Mesothelial cell of epicardium (in vitro differentiated cells): ENCODE measurements at regions not wholly inside any gene's neighbourhood (a gene's known extent, or its start where the extent isn't known, plus 50 kb on each side); places are given as distances from the start of the nearest gene placed in this dataset.

Experiments
- DNase-seq, 2 experiments: peaks; one replicate each; pipeline ENCODE4 v3.0.0; 2021; ENCODE audit warnings: low spot score in 2 of 2; ENCODE audit not compliant: unreplicated experiment in 2 of 2
- H3K27ac Mint-ChIP-seq: 2 replicates; pipeline ENCODE4 v1.8.0; 2021; ENCODE audit warnings: mixed read lengths
- H3K27me3 Mint-ChIP-seq: 2 replicates; pipeline ENCODE4 v1.8.0; 2021; ENCODE audit warnings: low read depth, mixed read lengths
- H3K36me3 Mint-ChIP-seq: 2 replicates; pipeline ENCODE4 v1.8.0; 2021; ENCODE audit warnings: mixed read lengths
- H3K4me1 Mint-ChIP-seq: 2 replicates; pipeline ENCODE4 v1.8.0; 2021; ENCODE audit warnings: mixed read lengths
- H3K4me3 Mint-ChIP-seq: 2 replicates; pipeline ENCODE4 v1.8.0; 2021; ENCODE audit warnings: mild to moderate bottlenecking, moderate library complexity, mixed read lengths
- H3K9me3 Mint-ChIP-seq: 2 replicates; pipeline ENCODE4 v1.8.0; 2021; ENCODE audit warnings: mixed read lengths
- TF ChIP-seq, protein P1 (sequence below): fragments of 200-600 bp; sonication (generic); IDR thresholded peaks from one replicate; pipeline ENCODE4 v1.5.0; 2021; ENCODE audit warnings: antibody characterized with exemption; ENCODE audit not compliant: unreplicated experiment

DNA sequence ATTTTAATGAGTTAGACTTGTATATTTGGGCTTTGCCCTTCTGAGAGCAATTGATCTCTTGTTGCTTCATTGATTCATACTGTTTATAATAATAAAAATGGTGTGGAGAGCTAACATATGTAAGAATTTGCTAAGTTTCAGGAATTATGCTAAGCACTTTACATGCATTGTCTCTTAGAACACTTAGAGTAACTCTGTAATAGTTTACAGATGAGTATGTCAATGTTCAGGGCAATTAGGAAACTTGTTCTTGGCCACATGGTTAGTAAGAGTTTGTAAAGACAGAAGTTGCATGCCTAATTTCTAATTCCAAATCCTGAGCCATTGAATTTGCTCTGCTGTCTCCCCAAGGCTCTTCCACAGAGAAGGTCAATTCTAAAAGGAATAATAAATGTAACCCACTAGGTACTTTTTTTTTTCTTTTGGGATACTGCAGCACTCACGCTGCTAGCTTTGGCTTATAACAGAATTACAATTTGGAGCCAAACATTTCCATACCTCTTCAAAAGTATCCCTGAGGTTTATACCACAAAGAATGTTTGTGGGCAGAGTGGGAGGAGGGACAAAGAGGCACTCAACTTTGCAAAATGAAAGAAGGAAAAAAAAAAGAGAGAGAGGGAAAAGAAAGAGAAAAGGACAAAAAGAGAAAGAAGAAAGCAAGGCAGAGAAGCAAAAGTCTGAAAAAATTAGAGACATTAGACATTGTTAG, 232.4 kb downstream of the CALCRL start:
- TF ChIP-seq, protein P1, sequence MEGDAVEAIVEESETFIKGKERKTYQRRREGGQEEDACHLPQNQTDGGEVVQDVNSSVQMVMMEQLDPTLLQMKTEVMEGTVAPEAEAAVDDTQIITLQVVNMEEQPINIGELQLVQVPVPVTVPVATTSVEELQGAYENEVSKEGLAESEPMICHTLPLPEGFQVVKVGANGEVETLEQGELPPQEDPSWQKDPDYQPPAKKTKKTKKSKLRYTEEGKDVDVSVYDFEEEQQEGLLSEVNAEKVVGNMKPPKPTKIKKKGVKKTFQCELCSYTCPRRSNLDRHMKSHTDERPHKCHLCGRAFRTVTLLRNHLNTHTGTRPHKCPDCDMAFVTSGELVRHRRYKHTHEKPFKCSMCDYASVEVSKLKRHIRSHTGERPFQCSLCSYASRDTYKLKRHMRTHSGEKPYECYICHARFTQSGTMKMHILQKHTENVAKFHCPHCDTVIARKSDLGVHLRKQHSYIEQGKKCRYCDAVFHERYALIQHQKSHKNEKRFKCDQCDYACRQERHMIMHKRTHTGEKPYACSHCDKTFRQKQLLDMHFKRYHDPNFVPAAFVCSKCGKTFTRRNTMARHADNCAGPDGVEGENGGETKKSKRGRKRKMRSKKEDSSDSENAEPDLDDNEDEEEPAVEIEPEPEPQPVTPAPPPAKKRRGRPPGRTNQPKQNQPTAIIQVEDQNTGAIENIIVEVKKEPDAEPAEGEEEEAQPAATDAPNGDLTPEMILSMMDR: no peak
- no peaks in the 10 kb centered on the region for H3K4me1 Mint-ChIP-seq
- H3K4me3 Mint-ChIP-seq: no peak overlapping the region
- H3K36me3 Mint-ChIP-seq: no peaks in the 10 kb centered on the region
- DNase-seq: no peak
- H3K27ac Mint-ChIP-seq: no peak overlapping the region
- peaks cover 24% of the 10 kb centered on the region for H3K9me3 Mint-ChIP-seq
- H3K27me3 Mint-ChIP-seq: no peaks in the 10 kb centered on the region

DNA sequence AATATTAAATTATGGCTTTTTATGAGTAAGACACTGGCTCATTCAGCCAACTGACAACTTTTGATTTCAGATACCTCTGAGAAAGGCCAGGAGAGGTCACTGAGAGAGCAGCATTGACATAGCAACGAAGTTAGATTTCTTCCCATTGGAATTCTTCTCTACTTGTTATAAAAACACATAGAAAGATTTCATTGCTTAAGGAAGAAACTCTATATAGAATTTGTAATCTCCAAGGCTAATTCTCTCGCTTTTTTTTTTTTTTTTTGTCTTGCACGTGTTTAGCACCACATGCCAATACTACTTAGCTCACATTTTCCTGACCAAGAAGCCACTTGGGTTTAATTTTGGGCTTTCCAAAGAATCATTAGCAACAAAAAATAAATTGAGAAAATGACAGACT, 233.7 kb downstream of the CALCRL start:
- H3K4me3 Mint-ChIP-seq: no peak overlapping the region
- no peak overlapping the region for H3K27ac Mint-ChIP-seq
- H3K9me3 Mint-ChIP-seq: peaks cover 24% of the 10 kb centered on the region

DNA sequence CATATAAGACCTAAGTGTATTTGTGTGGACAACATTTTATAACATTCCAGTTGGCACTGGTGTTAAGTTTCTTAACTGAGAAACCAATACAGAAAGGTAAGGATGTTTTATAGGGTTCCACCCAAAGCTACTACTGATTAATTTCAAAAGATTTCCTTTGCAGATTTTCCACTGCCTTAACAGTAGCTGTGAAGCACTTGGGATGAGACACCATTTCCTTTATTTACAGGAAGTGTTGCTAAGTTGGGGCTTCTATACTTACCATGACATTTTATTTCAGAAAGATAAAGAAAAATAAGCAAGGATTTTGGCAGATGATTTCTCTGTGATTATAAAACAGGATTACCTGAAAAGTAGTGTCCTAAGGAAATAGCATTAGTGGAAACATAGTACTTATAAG, 234.3 kb downstream of the CALCRL start:
- no peak for DNase-seq
- H3K4me1 Mint-ChIP-seq: no peaks in the 10 kb centered on the region
- H3K27me3 Mint-ChIP-seq: no peaks in the 10 kb centered on the region
- H3K36me3 Mint-ChIP-seq: no peaks in the 10 kb centered on the region
- TF ChIP-seq, protein P1: no peak
- H3K4me3 Mint-ChIP-seq: no peak overlapping the region
- no peak overlapping the region for H3K27ac Mint-ChIP-seq
- H3K9me3 Mint-ChIP-seq: peaks cover 24% of the 10 kb centered on the region

More for the DNA sequence above, 233.7 kb downstream of the CALCRL start:
- Mint-ChIP-seq H3K4me1 (no peaks in the 10 kb centered on the region), H3K27me3 (no peaks in the 10 kb centered on the region), H3K36me3 (no peaks in the 10 kb centered on the region)
- no peak for DNase-seq
- TF ChIP-seq, protein P1: no peak

DNA sequence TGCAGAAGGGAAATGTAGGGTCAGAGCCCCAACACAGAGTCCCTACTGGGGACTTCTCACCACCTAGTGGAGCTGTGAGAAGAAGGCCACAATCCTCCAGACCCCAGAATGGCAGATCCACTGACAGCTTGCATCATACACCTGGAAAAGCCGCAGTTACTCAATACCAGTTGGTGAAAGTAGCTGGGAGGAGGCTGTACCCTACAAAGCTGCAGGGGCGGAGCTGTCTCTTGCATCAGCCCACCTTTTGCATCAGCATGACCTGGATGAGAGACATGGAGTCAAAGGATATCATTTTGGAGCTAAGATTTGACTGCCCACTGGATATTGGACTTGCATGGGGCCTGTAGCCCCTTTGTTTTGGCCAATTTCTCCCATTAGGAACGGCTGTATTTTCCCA, 237.3 kb downstream of the CALCRL start:
- TF ChIP-seq, protein P1: no peak
- Mint-ChIP-seq H3K27ac (no peak overlapping the region), H3K36me3 (no peaks in the 10 kb centered on the region), H3K9me3 (peaks cover 24% of the 10 kb centered on the region), H3K4me1 (no peaks in the 10 kb centered on the region), H3K27me3 (no peaks in the 10 kb centered on the region), H3K4me3 (no peak overlapping the region)
- no peak for DNase-seq

DNA sequence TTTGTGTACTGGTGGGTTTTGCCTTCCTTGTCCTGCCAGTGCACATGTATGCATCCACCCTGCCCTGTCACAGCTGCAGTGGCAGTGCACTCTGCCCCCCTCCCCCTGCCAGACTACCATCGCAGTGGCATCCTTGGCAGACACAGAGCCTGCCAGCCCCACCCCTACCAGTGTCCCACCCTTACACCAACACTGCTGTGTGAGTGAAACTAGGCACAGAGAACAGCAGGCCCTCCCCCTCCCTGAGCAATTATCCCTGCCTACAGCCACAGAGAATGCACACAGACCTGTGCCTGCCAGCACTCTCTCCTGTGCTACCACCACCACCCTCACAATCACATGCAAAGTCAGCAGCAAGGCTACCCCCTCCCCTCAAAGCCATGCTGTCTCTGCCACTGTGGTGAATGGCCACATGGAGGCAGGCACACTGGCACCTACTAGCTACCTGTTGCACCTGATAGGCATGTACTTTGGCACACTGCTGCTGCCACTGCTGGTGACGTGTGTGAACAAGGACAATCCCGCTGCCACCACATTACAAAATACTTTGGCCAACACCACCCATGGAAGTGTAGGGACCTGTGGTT, 239.8 kb downstream of the CALCRL start:
- no peaks in the 10 kb centered on the region for H3K36me3 Mint-ChIP-seq
- H3K4me3 Mint-ChIP-seq: no peak overlapping the region
- DNase-seq: no peak
- peaks cover 24% of the 10 kb centered on the region for H3K9me3 Mint-ChIP-seq
- no peaks in the 10 kb centered on the region for H3K4me1 Mint-ChIP-seq
- no peak overlapping the region for H3K27ac Mint-ChIP-seq
- TF ChIP-seq, protein P1: no peak
- H3K27me3 Mint-ChIP-seq: no peaks in the 10 kb centered on the region
